Keratinocyte (primary cell): ENCODE measurements at regions not wholly inside any gene's neighbourhood (a gene's known extent, or its start where the extent isn't known, plus 50 kb on each side); places are given as distances from the start of the nearest gene placed in this dataset.

ENCODE experiments used
- CTCF ChIP-seq, 3 experiments: IDR thresholded peaks in 1 of 3; conservative IDR thresholded peaks in 1 of 3; optimal IDR thresholded peaks in 1 of 3; 2 replicates in 2 of 3; 3 replicates in 1 of 3; pipeline versions ENCODE3 to v1.5.1; 2011; ENCODE audit warnings: low read length in 3 of 3, mild to moderate bottlenecking in 3 of 3, moderate library complexity in 2 of 3, control low read depth in 1 of 3, inconsistent platforms in 1 of 3; ENCODE audit not compliant: insufficient read depth in 2 of 3; ENCODE audit errors: extremely low read depth in 1 of 3
- EZH2 ChIP-seq: IDR thresholded peaks from one replicate; pipeline ENCODE4 v1.6.1; 2012; ENCODE audit warnings: inconsistent platforms, mild to moderate bottlenecking, low read length, moderate library complexity

GRCh38 chr5:98307811-98308210 lies 465.7 kb upstream of the RGMB start:
- TF ChIP-seq CTCF (optimal IDR thresholded peaks at IDR 0.05 in 1 of 3, IDR thresholded peaks at IDR 0.05 in 1 of 3, conservative IDR thresholded peaks at IDR 0.05 in 1 of 3; ENCODE audit: extremely low read depth in 1 of 3, insufficient read depth in 2 of 3, low read length in 3 of 3) (no peak), EZH2 (no peak)
